GM12864 (cell line): ENCODE measurements at regions not wholly inside any gene's neighbourhood (a gene's known extent, or its start where the extent isn't known, plus 50 kb on each side); places are given as distances from the start of the nearest gene placed in this dataset.

Experiments used
- DNase-seq: peaks from one replicate; pipeline ENCODE4 v3.0.0-alpha.2; 2011; ENCODE audit warnings: low read depth
- H3K4me3 ChIP-seq: 2 replicates; pipeline ENCODE4 v1.5.1; 2011; ENCODE audit warnings: mild to moderate bottlenecking, low read depth, low read length, control low read depth
- CTCF ChIP-seq: IDR thresholded peaks from 2 replicates; pipeline ENCODE4 v1.5.1; 2011; ENCODE audit warnings: low read depth, mild to moderate bottlenecking, moderate library complexity, low read length, control low read depth, inconsistent platforms; ENCODE audit errors: missing control alignments

GRCh38 chr11:134880788-134881187, 468.7 kb upstream of the B3GAT1 start:
- TF ChIP-seq CTCF, result no peak
- H3K4me3 ChIP-seq, result no peak overlapping the region
- no peak for DNase-seq

DNA sequence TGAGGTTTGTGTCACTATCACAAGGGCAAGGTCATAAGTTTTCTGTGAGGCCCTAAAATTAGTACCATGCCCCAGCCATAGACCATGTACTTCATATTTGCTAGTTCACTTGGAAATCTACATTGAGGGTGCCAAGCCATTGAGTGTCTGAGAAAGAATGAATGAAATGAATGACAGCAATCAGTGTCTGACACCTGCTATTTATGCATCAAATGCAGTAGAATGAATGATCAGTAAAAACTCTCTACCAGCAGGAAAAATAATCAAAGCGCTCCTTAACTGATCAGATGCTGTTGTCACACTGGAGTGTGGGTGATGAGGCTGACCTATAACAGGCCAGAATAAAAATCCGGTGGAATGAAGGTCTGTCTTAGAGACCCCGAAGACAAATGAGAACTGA, 467.9 kb upstream of the B3GAT1 start:
- H3K4me3 ChIP-seq, result no peak overlapping the region
- DNase-seq, result no peak
- TF ChIP-seq CTCF, result no peak

DNA sequence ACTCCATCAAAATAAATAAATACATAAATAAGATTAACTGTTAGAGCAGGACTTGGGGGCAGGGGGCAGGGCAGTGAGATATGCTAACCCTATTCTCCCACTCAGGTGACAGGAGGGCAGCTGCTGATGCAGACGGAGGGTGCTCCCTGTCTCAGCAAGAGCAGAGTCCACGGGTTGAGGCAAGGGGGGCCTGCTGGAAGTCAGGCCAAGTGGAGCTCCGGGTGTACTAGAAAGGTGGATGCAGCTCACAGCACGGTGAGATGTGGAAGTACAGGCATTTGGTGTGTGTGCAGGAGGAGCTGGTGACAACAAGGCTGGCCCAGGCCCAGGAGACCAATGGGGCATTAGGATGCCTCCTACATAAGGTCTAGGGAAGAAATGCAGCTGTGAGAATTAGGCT, 467.3 kb upstream of the B3GAT1 start:
- DNase-seq, result no peak
- TF ChIP-seq CTCF, result no peak
- H3K4me3 ChIP-seq, result no peak overlapping the region

DNA sequence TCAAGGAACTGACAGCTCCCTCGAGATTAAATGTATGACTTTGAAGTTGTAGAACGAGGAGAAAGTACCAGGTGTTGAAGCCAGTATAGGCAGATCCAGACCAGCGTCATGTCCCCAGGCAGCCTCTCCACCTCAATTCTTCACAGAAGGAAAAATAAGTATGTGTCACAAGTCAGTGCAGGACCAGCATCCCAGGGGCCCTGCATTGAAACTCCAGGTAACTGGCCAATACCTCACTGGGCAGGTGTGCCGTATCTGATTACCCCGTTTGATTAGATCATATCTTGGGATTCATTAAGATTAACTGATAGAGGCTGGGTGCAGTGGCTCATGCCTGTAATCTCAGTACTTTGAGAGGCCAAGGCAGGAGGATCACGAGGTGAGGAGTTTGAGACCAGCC, 466.7 kb upstream of the B3GAT1 start:
- H3K4me3 ChIP-seq, result no peak overlapping the region
- no peak for DNase-seq
- TF ChIP-seq CTCF, result no peak

DNA sequence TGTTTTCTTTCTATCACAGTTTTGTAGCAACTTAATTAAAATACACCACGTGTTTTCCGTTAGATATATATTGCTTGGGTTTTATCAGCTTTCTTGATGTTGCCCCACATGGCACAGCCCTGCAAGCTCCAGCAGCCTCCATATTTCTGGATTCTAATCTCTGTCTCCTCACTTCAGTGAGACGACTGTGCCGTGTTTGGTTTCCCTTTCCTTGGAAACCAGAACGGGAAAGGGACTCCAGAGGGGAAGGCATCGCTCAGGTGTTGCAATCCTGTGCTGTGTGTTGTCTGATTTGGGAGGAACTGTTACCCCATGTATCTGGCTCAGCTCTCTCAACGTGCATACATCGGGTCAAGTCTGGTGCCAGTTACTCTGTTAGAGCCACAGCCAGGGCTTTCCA, 464.2 kb upstream of the B3GAT1 start:
- no peak overlapping the region for H3K4me3 ChIP-seq
- TF ChIP-seq CTCF, result no peak
- no peak for DNase-seq

GRCh38 chr11:134866981-134867675, 455.1 kb upstream of the B3GAT1 start:
- TF ChIP-seq CTCF, result no peak
- no peak overlapping the region for H3K4me3 ChIP-seq
- no peak for DNase-seq

- TF ChIP-seq CTCF, result no peak
- no peak for DNase-seq
- no peak overlapping the region for H3K4me3 ChIP-seq
Measured at GRCh38 chr11:134866215-134866614, 454.2 kb upstream of the B3GAT1 start.
